Mucosa of descending colon (tissue), 3 donors: ENCODE measurements at regions not wholly inside any gene's neighbourhood (a gene's known extent, or its start where the extent isn't known, plus 50 kb on each side); places are given as distances from the start of the nearest gene placed in this dataset.

ENCODE experiments used
- ATAC-seq: fragments of 200-7000 bp; cut with Tn5 transposase; one replicate; pipeline ENCODE4 v1.9.1; 2020; ENCODE audit warnings: mild to moderate bottlenecking, moderate library complexity
- DNase-seq, 3 donors: peaks; one replicate each; pipeline ENCODE4 v3.0.0-alpha.2; 2020
- H3K36me3 ChIP-seq: fragments of 200-600 bp; one replicate; pipeline ENCODE4 v1.8.0; 2021; ENCODE audit warnings: low read depth, mild to moderate bottlenecking
- H3K4me1 ChIP-seq: fragments of 200-600 bp; one replicate; pipeline ENCODE4 v1.8.0; 2021; ENCODE audit warnings: low read depth, mild to moderate bottlenecking
- H3K4me3 ChIP-seq: fragments of 200-600 bp; one replicate; pipeline ENCODE4 v1.8.0; 2021; ENCODE audit warnings: mild to moderate bottlenecking
- H3K9me3 ChIP-seq: fragments of 200-600 bp; one replicate; pipeline ENCODE4 v1.8.0; 2021; ENCODE audit warnings: mild to moderate bottlenecking
- CTCF ChIP-seq: fragments of 200-600 bp; IDR thresholded peaks from one replicate; pipeline ENCODE4 v1.8.0; 2022; ENCODE audit warnings: antibody characterized with exemption, mild to moderate bottlenecking
- intact Hi-C, 2 donors: fragments of 100-400 bp; cut with DNase I in 1 of 2; cut with micrococcal nuclease in 1 of 2; formaldehyde crosslinking; loops; one replicate each; pipeline versions ENCODE4 v1.11.0 to v1.11.1; 2022; cut with DNase I, micrococcal nuclease
- donor health status: DM: no; HTN: no; CAD: no; lungs with moderate emphysema.
- donor health status: DM: no; HTN: no; CAD: no.
- donor health status: DM: no; HTN: yes; CAD: no.

GRCh38 chr16:6541267-6541666, 791.4 kb upstream of the RBFOX1 start:
- TF ChIP-seq CTCF = no peak
- Histone ChIP-seq H3K4me3 (no peak overlapping the region), H3K36me3 (no peaks in the 10 kb centered on the region), H3K9me3 (no peaks in the 10 kb centered on the region), H3K4me1 (no peaks in the 10 kb centered on the region)
- DNase-seq (no peak), ATAC-seq (no peak)
- intact Hi-C loops = loop anchor here in 1 of 2 donors (10.0 kb wide), 1 partner anchor 56 kb away; no protein-coding TSS in a partner anchor

- Histone ChIP-seq H3K36me3 (no peaks in the 10 kb centered on the region), H3K9me3 (no peaks in the 10 kb centered on the region), H3K4me1 (no peaks in the 10 kb centered on the region), H3K4me3 (no peak overlapping the region)
- intact Hi-C loops = no loop called here
- ATAC-seq (no peak), DNase-seq (no peak)
- no peak for TF ChIP-seq CTCF
Measured at GRCh38 chr16:6536411-6536810, 796.2 kb upstream of the RBFOX1 start.

- no peak for ATAC-seq
- TF ChIP-seq CTCF = no peak
- intact Hi-C loops = no loop called here
Measured at GRCh38 chr16:6531067-6531466, 801.6 kb upstream of the RBFOX1 start.

GRCh38 chr16:6528217-6528616, 804.4 kb upstream of the RBFOX1 start:
- ATAC-seq = no peak
- no peaks in the 10 kb centered on the region for H3K4me1 ChIP-seq
- TF ChIP-seq CTCF = no peak
- DNase-seq = no peak
- H3K9me3 ChIP-seq = no peaks in the 10 kb centered on the region
- intact Hi-C loops = no loop called here
- H3K36me3 ChIP-seq = no peaks in the 10 kb centered on the region
- H3K4me3 ChIP-seq = no peak overlapping the region

More at GRCh38 chr16:6531067-6531466, 801.6 kb upstream of the RBFOX1 start:
- DNase-seq = no peak
- no peak overlapping the region for H3K4me3 ChIP-seq
- no peaks in the 10 kb centered on the region for H3K36me3 ChIP-seq
- H3K9me3 ChIP-seq = no peaks in the 10 kb centered on the region
- H3K4me1 ChIP-seq = no peaks in the 10 kb centered on the region

GRCh38 chr16:6527646-6528045, 805.0 kb upstream of the RBFOX1 start:
- H3K36me3 ChIP-seq = no peaks in the 10 kb centered on the region
- no peak overlapping the region for H3K4me3 ChIP-seq
- DNase-seq (no peak), ATAC-seq (no peak)
- H3K4me1 ChIP-seq = no peaks in the 10 kb centered on the region
- H3K9me3 ChIP-seq = no peaks in the 10 kb centered on the region
- intact Hi-C loops = no loop called here
- no peak for TF ChIP-seq CTCF

GRCh38 chr16:6524501-6524900, 808.1 kb upstream of the RBFOX1 start:
- Histone ChIP-seq H3K9me3 (no peaks in the 10 kb centered on the region), H3K36me3 (no peaks in the 10 kb centered on the region), H3K4me1 (no peaks in the 10 kb centered on the region), H3K4me3 (no peak overlapping the region)
- ATAC-seq (no peak), DNase-seq (no peak)
- intact Hi-C loops = no loop called here
- no peak for TF ChIP-seq CTCF
